Sigmoid colon (tissue), 6 donors: ENCODE measurements at regions not wholly inside any gene's neighbourhood (a gene's known extent, or its start where the extent isn't known, plus 50 kb on each side); places are given as distances from the start of the nearest gene placed in this dataset.
"Not testable (repeated sequence)": the region's sequence is repeated elsewhere in the genome, so short reads cannot be mapped to it uniquely, and the experiment has no call there.

Source experiments
- DNase-seq: peaks from one replicate; pipeline ENCODE4 v3.0.0-alpha.2; 2019
- H3K27ac ChIP-seq, 4 donors: fragments of 200-600 bp; sonication (generic); one replicate each; pipeline ENCODE4 v1.5.1; 2016 to 2019; ENCODE audit warnings: mild to moderate bottlenecking in 1 of 4
- H3K27me3 ChIP-seq, 3 donors: fragments of 200-600 bp; sonication (generic); one replicate each; pipeline ENCODE4 v1.5.1; 2019; ENCODE audit warnings: mild to moderate bottlenecking in 1 of 3
- H3K36me3 ChIP-seq, 4 donors: fragments of 200-600 bp; sonication (generic); one replicate each; pipeline ENCODE4 v1.5.1; 2016 to 2019
- H3K4me1 ChIP-seq, 4 donors: fragments of 200-600 bp; sonication (generic); one replicate each; pipeline ENCODE4 v1.5.1; 2017 to 2019
- H3K4me3 ChIP-seq, 4 donors: fragments of 200-600 bp; sonication (generic); one replicate each; pipeline ENCODE4 v1.5.1; 2017 to 2019; ENCODE audit warnings: mild to moderate bottlenecking in 2 of 4, moderate library complexity in 1 of 4
- H3K9me3 ChIP-seq, 4 donors: fragments of 200-600 bp in 3 of 4; sonication (generic) in 3 of 4; one replicate each; pipeline versions ENCODE4 v1.5.1 to v1.6.1; 2013 to 2019
- CTCF ChIP-seq, 4 experiments: fragments of 450-650 bp in 3 of 4; fragments of 200-600 bp in 1 of 4; IDR thresholded peaks; one replicate each; pipeline ENCODE4 v1.5.1; 2016 to 2019; ENCODE audit warnings: antibody characterized with exemption in 4 of 4, mild to moderate bottlenecking in 3 of 4, moderate library complexity in 2 of 4
- EP300 ChIP-seq, 4 donors: sonication (generic); formaldehyde crosslinking; IDR thresholded peaks; one replicate each; pipeline ENCODE4 v1.6.1; 2017; ENCODE audit warnings: antibody characterized with exemption in 4 of 4
- POLR2A ChIP-seq, 2 donors: fragments of 450-650 bp; IDR thresholded peaks; one replicate each; pipeline ENCODE4 v1.6.1; 2016; ENCODE audit warnings: antibody characterized with exemption in 2 of 2, mild to moderate bottlenecking in 2 of 2, moderate library complexity in 2 of 2
- POLR2AphosphoS5 ChIP-seq, 4 donors: sonication (generic); formaldehyde crosslinking; IDR thresholded peaks; one replicate each; pipeline ENCODE4 v1.6.1; 2017; ENCODE audit warnings: antibody characterized with exemption in 4 of 4
- WGBS, 2 donors: extraction: QIAGEN DNeasy Blood & Tissue Kit; methylation state at CpG; one replicate each; pipeline ENCODE4 v1.1.7; 2013; 5-methylcytosine and 5-hydroxymethylcytosine counted together
- intact Hi-C: fragments of 100-400 bp; cut with DNase I; formaldehyde crosslinking; loops from one replicate; pipeline ENCODE4 v1.15.1; 2023
- donor health status: healthy with polysubstance abuse.
- donor health status: healthy.

GRCh38 chr12:41998436-41998835, 146.2 kb downstream of the GXYLT1 start:
- 74 to 86% methylated on average over 14 of the region's 14 CpGs for WGBS, 2 donors
- intact Hi-C loops, result no loop called here
- H3K4me3 ChIP-seq, result no peak overlapping the region
- no peaks in the 10 kb centered on the region for H3K4me1 ChIP-seq
- H3K27me3 ChIP-seq, result no peaks in the 10 kb centered on the region
- TF ChIP-seq EP300 (IDR thresholded peaks at IDR 0.05) (no peak), POLR2AphosphoS5 (IDR thresholded peaks at IDR 0.05) (no peak)
- H3K9me3 ChIP-seq, result no peaks in the 10 kb centered on the region
- DNase-seq, result no peak
- no peak overlapping the region for H3K27ac ChIP-seq
- H3K36me3 ChIP-seq, result no peaks in the 10 kb centered on the region

DNA sequence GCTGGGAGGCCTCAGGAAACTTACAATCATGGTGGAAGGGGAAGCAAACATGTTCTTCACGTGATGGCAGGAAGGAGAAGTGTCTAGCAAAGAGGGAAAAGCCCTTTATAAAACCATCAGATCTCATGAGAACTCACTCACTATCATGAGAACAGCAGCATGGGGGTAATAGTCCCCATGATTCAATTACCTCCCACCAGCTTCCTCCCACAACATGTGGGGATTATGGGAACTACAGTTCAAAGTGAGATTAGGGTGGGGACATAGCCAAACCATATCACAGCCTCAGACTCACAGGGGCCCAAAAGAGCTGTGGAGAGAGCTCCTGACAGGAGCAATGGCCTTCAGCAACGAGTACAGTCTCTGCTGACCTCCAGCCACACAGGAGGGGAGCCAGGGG, 151.4 kb downstream of the GXYLT1 start:
- intact Hi-C loops, result no loop called here
- no peaks in the 10 kb centered on the region for H3K9me3 ChIP-seq
- no peak for DNase-seq
- H3K36me3 ChIP-seq, result no peaks in the 10 kb centered on the region
- H3K27ac ChIP-seq, result no peak overlapping the region
- no peaks in the 10 kb centered on the region for H3K27me3 ChIP-seq
- H3K4me3 ChIP-seq, result no peak overlapping the region
- H3K4me1 ChIP-seq, result no peaks in the 10 kb centered on the region
- TF ChIP-seq CTCF (IDR thresholded peaks at IDR 0.05), result no peak
- WGBS, 2 donors, result 23 to 49% methylated on average over 2 of the region's 2 CpGs

DNA sequence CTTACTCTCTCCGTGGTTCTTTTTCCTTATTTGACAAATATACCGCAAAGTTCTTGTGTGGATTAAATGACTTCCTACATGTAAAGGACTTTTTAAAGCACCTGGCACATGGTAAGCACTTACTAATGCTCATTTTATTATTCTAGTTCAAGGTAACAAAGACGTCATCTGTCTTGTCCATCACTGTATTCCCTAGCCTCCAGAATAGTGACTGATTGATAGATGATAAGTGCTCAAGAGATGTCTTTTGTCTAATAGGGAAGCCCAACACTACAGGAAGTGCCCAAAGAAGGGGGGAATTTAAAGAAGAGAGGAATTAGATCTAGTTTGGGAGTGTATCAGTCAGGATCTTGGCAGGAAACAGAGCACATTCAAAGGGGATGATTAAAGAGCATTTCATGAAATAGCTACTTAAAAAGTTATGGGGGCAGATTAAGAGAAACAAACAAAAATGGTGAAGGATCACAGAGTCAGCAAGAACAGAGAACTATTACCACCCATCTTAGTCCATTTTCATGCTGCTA, 151.9 kb downstream of the GXYLT1 start:
- no peak for DNase-seq
- no peaks in the 10 kb centered on the region for H3K4me1 ChIP-seq
- no peaks in the 10 kb centered on the region for H3K9me3 ChIP-seq
- no peak for TF ChIP-seq POLR2AphosphoS5 (IDR thresholded peaks at IDR 0.05)
- TF ChIP-seq CTCF (IDR thresholded peaks at IDR 0.05), result no peak
- no peak for TF ChIP-seq EP300 (IDR thresholded peaks at IDR 0.05)
- no peak for TF ChIP-seq POLR2A (IDR thresholded peaks at IDR 0.05)
- intact Hi-C loops, result no loop called here
- 42 to 72% methylated on average over 3 of the region's 3 CpGs for WGBS, 2 donors
- no peak overlapping the region for H3K27ac ChIP-seq
- no peak overlapping the region for H3K4me3 ChIP-seq
- H3K36me3 ChIP-seq, result no peaks in the 10 kb centered on the region
- H3K27me3 ChIP-seq, result no peaks in the 10 kb centered on the region

DNA sequence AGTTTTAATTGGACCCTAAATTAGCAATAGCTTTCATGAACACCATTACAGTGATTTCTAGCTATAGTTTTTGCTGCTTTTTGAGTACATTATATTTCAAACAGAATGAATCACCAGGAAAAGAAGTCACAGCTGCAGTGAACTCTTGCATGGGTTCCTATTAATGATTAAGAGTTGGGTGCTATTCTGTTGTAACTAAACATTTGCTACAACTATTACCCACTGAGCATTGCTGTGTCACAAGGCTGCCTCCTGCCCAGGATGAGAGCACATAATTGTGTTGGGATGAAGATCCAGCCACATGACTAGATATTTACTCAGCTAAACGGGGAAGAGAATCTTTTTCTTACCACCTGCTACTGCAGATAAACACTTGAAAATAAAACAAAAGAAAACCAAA, 152.7 kb downstream of the GXYLT1 start:
- no peak for TF ChIP-seq POLR2AphosphoS5 (IDR thresholded peaks at IDR 0.05)
- TF ChIP-seq EP300 (IDR thresholded peaks at IDR 0.05), result no peak
- TF ChIP-seq CTCF (IDR thresholded peaks at IDR 0.05), result no peak
- TF ChIP-seq POLR2A (IDR thresholded peaks at IDR 0.05), result no peak
- Histone ChIP-seq H3K4me1 (no peaks in the 10 kb centered on the region), H3K9me3 (no peaks in the 10 kb centered on the region), H3K27ac (no peak overlapping the region), H3K36me3 (no peaks in the 10 kb centered on the region), H3K4me3 (no peak overlapping the region), H3K27me3 (no peaks in the 10 kb centered on the region)
- no peak for DNase-seq
- intact Hi-C loops, result no loop called here
- 13 to 43% methylated on average over 1 of the region's 1 CpG for WGBS, 2 donors

- intact Hi-C loops, result no loop called here
- 88 to 94% methylated on average over 2 of the region's 2 CpGs for WGBS, 2 donors
- Histone ChIP-seq H3K9me3 (no peaks in the 10 kb centered on the region), H3K4me1 (no peaks in the 10 kb centered on the region), H3K27me3 (no peaks in the 10 kb centered on the region), H3K4me3 (no peak overlapping the region), H3K36me3 (no peaks in the 10 kb centered on the region), H3K27ac (no peak overlapping the region)
- no peak for DNase-seq
- TF ChIP-seq CTCF (IDR thresholded peaks at IDR 0.05) (no peak), POLR2AphosphoS5 (IDR thresholded peaks at IDR 0.05) (no peak), EP300 (IDR thresholded peaks at IDR 0.05) (no peak), POLR2A (IDR thresholded peaks at IDR 0.05) (no peak)
Observed at GRCh38 chr12:41988715-41989114, 156.0 kb downstream of the GXYLT1 start.

- H3K27ac ChIP-seq, H3K4me3 ChIP-seq, intact Hi-C loops, H3K9me3 ChIP-seq, DNase-seq, H3K36me3 ChIP-seq, H3K4me1 ChIP-seq, H3K27me3 ChIP-seq: not testable (repeated sequence)
- WGBS, 2 donors, result 91 to 94% methylated on average over 2 of the region's 2 CpGs
Observed at GRCh38 chr12:41986513-41986912, 158.2 kb downstream of the GXYLT1 start.
